Uterus (tissue), 2 donors: ENCODE measurements at regions not wholly inside any gene's neighbourhood (a gene's known extent, or its start where the extent isn't known, plus 50 kb on each side); places are given as distances from the start of the nearest gene placed in this dataset.

ENCODE experiments used
- CTCF ChIP-seq, 4 experiments: fragments of 200-600 bp in 2 of 4; fragments of 450-650 bp in 2 of 4; sonication (generic) in 2 of 4; IDR thresholded peaks; one replicate each; pipeline ENCODE4 v1.5.1; 2016 to 2019; ENCODE audit warnings: antibody characterized with exemption in 4 of 4, mild to moderate bottlenecking in 2 of 4, moderate library complexity in 1 of 4
- POLR2A ChIP-seq, 2 donors: fragments of 450-650 bp; IDR thresholded peaks; one replicate each; pipeline ENCODE4 v1.6.1; 2016; ENCODE audit warnings: antibody characterized with exemption in 2 of 2, mild to moderate bottlenecking in 1 of 2, moderate library complexity in 1 of 2

GRCh38 chr22:49266561-49267519 is 560.8 kb downstream of the BRD1 start:
- TF ChIP-seq POLR2A (IDR thresholded peaks at IDR 0.05) (no peak), CTCF (IDR thresholded peaks at IDR 0.05) (no peak)
